ENCODE measurements at regions not wholly inside any gene's neighbourhood (a gene's known extent, or its start where the extent isn't known, plus 50 kb on each side); places are given as distances from the start of the nearest gene placed in this dataset.
"Not testable (repeated sequence)": the region's sequence is repeated elsewhere in the genome, so short reads cannot be mapped to it uniquely, and the experiment has no call there.

DNA sequence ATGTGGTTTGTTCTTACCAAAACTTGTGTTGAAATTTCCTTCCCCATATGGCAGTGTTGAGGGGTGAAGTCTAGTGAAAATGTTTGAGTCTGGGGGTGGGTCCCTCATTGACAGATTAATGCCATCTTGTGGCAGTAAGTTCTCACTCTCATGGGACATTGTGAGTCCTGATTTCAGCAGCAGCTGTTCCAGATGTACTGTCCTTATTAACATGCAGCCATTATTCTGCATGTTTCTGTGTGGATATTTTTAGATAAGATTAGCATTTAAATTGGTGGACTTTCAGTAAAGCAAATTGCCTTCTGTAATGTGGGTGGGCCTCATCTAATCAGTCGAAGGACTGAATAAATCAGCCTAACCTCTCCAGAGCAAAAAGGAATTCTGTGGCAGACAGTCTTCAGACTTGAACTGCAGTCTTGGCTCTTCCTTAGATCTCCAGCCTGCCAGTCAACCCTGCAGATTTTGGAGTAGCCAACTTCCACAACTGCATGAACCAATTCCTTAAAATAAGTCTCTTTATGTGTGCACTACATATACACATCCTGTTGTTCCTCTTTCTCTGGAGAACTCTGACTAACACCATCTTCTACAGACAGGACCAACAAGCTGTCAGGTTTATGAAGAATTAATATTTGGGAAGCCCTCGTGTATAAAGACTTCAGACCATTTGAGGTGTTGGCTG lies 138.7 kb upstream of the ZNF516 start:
- FAIRE-seq, result no peak

DNA sequence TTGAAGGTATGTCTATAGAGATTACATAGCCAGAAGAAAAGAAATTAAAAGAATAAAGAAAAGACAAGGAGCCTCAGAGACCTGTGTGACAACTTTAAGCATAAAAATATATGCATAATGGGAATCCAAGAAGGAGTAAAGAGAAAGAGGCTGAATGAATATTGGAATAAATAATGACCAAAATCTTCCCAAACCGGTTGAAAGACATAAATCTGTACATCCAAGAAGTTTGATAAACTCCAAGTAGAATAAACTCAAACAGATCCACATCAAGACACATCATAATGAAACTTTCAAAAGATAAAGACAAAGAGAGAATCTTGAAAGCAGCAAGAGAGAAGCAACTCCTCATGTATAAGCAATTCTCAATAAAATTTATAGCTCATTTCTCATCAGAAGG lies 132.4 kb upstream of the ZNF516 start:
- no peak for FAIRE-seq

DNA sequence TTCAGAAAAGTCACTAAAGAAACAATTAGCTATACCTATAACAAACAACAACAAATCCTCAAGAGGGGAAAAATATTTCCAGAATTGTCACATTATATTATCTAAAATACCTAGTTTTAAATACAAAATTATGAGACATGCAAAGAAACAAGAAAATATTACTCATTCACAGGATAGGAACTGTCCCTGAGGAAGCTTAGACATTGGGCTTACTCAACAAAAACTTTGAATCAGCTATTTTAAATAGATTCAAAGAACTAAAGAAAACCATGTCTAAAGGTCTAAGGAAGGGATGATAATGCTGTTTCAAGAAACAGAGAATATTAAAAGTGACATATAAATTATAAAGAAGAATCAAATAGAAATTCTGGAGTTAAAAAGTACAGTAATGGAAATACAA lies 131.9 kb upstream of the ZNF516 start:
- no peak for FAIRE-seq

DNA sequence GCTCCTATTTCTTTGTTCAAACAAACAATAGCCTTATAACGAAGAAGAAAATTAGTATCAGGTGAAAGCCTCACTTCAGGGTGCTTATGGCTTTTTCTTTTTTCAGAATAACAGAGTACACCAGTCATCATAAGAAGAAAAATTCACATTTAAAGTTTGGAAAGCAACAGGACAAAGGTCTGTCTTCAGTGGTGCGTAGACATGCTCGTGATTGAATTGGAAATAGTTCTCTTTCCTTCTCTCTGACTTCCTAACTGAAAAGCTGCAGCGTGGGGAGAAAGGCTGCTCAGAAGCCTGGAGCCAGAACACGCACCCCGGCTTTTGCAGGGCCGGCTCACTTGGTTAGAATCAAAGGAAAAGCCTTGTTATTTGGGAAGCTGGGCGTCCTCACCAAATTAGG lies 127.6 kb upstream of the ZNF516 start:
- FAIRE-seq, result no peak

DNA sequence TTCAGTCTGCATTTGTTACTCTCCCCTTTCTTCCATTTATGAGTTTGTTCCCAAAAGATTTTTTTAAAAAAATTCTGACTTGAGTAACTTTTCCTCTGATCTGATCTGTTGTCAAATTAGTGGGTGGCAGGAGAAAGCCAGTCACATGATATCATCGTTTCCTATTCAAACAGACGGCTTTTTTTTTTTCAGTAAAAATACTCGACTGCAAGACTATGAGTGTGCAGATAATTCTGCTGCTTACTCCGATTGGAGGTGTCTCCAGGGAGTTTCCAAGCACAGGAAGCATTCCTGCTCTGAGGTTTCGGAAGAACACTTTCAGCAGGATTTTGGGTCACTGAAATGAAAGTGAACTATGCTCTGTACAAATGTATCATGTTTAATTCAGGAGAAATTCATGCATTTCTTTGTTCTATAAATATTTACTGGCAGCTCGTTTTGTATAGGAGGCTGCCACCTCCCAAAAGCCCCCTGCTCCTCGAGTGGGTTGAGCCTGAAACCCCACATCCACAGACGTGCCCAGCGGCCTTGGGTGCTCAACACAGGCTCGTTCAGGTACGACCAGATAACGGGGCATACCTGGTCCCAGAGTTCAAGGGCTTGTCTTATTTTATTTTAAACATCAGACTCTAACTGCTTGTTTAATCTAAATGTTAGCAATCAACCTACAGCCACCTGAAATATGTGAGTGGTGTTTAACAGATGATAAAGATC lies 126.9 kb upstream of the ZNF516 start:
- FAIRE-seq, result no peak

DNA sequence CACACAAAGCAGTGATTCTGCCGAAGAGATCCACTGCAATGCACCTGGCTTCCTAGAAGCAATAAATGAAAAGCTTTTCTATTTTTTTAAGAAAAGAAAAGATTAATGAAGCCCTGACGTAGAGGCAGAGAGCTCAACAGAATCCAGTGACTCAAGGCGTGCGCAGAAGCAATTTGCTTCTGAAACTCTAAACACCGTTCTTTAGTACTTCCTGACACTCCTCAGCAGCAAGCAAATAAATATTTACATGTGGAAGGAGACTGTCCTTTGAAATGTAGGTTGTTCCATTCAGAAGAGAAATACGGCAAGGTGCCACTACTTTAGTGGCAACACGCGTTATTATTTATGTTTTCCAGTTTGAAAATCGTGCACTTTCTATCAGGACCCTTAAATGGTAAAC lies 126.2 kb upstream of the ZNF516 start:
- FAIRE-seq, result no peak

DNA sequence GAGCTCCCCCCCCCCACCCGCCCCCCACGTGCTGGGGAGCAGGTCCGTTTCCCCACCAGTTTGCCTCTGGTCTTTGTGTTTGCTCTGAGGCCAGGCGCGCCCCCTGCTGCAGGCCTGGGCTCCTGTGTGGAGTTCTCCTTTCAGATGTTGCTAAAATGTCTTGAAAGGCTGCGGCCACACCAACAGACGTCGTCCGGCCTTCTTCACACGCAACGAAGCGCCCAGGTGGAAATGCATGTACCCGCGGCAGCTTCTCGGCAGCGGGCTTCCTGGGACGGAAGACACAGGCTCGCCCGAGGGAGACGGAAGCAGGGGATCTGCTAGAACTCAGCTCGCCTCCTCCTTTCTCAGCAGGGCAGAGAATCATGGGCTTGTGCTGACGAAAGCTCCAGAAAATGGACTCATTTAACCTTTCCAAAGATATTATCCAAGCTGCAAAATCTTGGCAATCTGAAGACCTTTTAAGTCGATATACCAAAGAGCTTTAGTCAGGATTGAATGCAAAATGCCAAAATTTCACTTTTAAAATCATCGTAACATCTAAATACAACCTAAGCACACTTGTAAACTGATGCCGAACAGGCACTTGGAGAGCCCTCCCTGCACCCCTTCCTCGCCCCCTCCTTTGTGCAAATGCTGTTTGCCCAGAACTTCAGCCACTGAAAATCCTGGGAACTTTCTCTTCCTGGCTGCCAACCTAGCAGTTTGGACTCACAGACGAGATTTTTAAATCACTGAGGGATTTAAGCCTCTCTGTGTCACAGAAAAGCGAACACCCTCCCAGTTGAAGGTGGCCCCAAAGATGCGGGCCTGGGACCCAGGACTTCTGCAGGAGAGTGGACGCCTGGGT lies 125.5 kb upstream of the ZNF516 start:
- FAIRE-seq, result no peak

DNA sequence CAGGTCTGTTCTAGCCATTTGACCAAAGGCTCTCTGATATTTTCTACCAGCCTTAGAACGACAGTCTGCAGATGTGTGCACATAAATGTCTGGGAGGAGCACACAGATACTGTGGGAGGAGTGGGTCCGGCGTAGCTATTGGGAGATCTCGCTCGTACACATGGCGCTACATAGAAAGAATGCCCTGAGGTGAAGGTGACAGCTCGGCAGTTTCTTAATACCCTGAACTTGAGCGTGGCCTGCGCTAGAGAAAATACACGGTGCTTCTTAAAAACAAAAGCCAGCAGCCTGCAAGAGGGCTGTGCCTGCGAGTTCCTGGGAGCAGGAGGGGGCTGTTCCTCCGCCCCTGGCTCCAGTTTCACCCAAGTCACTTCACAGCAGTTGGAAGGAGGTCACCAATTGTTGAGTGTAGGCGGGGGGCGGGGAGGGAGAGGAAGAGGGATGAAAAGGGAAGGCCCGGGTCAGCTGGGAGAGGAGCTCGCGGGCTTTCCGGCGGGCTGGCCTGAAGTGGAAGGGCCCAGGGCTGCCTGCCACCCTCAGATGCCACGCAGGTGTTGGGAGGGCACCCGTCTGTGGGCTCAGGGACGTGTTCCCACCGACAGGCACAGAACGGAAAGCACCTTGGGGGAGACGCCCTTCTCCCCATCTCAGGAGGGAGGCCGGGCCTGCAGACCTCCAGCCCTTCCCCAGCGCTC lies 124.7 kb upstream of the ZNF516 start:
- no peak for FAIRE-seq

DNA sequence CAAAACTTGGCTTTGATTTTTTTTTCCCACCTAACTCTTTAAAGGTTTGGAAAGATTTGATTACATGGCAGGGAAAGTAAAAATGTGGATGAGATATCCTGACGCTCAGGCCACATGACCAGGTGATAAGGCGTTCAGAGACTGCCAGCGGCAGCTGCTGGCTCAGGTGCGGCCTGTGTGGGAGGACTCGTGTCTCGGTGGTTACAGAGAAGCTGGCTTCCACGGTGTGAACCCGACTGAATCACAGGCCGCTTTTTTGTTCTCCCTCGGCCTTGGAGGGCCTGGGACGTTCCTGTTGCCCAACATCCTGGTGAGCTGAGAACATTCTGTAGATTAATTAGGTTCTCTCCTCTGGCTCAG lies 124.2 kb upstream of the ZNF516 start:
- no peak for FAIRE-seq

DNA sequence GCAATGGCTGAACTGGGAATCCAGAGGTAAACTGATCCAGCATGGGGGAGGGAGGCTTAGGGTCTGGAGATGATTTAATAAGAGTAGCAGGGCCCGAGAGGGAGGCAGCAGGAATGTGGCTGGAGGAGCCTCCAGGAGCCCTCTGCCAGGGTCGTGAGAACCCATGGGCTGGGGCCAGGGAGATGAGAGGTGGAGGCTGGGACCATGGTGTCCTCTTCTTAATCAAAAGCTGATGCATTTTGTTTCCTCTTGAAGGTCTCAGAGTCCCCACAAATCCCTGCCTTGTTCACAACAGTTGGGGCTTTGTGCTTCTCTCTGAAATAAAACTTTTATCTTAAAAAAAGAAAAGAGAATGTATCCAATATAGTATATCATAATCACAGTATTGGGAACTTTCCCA lies 123.7 kb upstream of the ZNF516 start:
- no peak for FAIRE-seq

DNA sequence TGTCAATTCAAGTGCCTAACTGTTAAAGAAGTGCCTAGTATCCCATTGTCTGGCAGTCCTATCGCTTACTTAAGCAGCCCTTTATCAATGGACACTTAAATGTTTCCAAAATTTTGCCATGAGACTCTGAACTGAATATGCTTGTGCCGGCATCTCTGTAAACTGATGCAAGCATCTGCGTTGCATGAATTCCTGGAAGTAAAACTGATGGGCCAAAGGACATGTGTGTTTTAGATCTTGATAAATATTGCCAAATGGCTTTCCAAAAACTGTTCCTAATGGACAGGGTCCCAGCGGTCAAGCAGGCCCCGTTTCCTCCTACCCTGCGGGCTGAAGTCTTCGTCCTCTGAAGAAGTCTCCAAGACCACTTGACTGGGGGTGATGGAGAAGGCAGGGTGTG lies 121.3 kb upstream of the ZNF516 start:
- FAIRE-seq, result no peak

DNA sequence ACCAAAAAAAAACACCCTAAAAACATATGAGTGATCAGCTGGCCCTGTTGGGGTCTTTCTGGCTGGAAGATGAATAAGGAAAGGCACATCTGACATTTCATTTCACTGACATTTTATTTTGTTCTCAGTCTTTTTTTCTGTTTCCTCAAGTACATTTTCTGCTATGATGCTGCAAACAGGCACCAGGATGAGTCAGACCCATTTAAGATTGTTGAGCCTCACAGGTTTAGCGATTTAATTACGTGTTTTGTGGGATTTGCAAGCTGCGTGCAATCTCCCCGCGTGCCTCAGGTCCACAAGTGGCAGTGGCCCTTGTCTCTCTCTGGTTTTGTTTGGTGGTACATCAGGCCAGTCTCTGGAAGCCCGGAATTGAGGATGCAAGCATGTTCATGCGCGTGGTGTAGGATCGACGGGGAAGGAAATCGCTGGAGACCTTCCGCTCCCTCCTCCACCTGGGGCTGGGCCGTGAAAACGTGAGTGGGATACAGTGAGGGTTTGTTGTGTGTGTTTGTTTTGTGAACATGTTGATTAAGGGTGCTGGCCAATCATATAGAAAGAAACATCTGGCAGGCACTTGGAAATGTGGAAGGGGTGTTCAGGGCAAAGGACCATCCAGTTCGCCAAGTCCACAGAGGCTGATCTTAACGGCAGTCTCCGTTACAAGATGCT lies 120.2 kb upstream of the ZNF516 start:
- FAIRE-seq, result no peak

DNA sequence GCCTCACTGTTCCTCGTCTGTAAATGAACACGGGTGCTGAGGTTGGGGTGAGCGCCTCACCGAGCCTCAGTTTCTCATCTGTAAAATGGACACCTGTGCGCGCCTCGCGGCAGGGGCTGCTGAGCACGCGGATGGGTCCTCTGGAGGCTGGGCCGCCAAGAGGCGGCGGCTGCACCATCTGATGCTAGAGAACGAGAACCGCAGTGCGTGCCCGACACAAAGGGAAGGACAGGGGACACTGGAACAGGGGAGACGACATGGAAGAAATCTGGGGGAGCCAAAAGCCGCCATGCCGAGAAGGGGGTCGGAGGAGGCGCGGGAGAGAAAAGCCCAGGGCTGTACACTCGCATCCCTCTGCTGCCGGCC lies 118.7 kb upstream of the ZNF516 start:
- FAIRE-seq, result no peak

DNA sequence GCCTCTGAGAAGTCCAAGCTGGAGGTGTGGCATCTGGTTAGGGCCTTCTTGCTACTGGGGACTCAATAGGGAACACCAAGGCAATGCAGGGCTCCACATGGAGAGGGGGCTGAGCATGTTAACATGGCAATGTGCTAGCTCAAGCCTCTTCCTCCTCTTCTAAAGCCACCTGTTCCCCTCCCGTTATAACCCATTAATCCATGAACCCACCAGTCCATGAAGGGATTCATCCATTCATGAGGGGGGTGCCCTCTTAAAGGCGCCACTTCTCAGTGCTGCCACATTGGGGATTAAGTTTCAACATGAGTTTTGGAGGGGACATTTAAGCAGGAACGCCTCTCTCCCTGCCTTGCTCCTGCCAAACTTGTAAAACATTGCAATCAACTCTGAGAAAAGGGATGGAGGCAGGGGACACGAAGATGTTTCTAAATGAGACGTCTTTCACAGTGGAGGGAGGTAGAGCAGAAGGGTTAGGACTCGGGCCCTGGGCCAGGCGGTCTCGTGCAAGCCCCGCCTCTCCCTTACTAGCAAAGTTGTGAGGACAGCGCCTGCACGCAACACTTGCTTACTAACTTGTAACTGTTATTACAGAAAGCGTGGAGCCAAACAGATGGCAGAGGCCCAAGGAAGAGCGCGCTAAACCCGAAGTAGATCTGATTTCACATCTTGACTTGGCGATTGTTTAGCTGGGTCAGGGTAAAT lies 118.2 kb upstream of the ZNF516 start:
- no peak for FAIRE-seq

DNA sequence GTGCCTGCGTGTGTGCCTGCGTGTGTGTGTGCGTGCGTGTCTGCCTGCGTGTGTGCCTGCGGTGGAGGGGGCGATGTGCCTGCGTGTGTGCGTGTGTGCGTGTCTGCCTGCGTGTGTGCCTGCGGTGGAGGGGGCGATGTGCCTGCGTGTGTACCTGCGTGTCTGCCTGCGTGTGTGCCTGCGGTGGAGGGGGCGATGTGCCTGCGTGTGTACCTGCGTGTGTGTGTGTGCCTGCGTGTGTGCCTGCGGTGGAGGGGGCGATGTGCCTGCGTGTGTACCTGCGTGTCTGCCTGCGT lies 116.7 kb upstream of the ZNF516 start:
- not testable (repeated sequence) for FAIRE-seq

DNA sequence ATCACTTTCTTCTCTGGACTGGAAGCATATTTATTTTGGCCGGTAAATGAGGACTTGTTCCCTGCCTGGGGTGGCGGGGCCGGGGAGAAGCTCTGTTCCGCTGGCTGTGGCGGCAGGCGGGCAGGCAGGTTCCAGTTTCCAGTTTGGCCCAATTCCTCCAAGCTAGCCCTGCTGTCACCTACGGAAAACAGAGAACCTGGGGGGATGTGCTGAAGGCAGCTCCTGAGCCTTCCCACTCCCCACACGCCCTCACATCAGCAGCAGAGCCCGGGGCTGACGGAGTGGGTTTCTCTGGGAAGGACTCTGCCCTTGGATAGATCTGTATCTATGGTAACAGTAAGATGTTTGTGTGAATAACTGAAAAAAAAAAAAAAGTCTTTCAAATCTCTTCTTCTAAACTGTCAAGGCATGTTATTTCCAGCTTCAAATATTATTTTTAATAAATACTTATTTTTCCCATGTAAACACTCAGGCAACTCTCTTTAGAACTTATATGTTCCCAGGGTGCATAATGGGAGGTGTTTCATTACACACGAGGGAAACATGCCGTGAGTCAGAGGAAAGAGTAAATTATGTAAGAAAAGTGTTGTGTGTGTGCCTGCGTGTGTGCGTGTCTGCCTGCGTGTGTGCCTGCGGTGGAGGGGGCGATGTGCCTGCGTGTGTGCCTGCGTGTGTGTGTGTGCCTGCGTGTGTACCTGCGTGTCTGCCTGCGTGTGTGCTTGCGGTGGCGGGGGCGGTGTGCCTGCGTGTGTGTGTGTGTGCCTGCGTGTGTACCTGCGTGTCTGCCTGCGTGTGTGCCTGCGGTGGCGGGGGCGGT lies 116.1 kb upstream of the ZNF516 start:
- no peak for FAIRE-seq

DNA sequence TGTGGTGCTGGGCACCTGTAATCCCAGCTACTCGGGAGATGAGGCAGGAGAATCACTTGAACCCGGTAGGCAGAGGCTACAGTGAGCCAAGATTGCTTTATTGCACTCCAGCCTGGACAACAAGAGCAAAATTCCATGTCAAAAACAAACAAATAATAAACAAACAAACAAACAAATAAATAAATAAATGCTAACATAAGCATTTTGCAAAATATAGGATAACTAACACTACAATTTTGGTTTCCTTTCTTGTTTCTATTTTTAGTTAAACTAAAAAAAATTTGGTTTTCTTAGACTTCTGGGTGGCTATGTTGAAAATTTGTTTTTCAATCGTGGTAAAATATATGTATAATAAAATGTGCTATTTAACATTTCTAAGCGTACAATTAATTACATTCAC lies 115.0 kb upstream of the ZNF516 start:
- no peak for FAIRE-seq

DNA sequence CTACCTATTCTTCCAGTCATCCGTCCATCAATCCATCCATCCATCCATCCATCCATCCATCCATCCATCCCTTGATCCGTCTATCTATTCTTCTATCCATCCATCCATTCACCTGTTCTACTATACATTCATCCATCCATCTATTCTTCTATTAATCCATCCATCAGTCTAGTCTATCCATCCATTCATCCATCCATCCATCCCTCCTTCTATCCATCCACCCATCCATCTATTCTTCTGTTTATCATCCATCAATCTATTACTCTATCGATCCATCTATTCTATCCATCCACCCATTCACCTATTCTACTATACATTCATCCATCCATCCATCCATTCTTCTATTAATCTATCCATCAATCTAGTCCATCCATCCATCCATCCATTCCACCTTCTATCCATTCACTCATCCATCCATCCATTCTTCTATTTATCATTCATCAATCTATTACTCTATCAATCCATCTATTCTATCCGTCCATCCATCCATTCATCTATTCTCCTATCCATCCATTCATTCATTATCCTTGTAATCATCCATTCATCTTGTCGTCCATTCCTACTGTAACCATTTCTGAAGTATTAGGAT lies 110.4 kb upstream of the ZNF516 start:
- no peak for FAIRE-seq

DNA sequence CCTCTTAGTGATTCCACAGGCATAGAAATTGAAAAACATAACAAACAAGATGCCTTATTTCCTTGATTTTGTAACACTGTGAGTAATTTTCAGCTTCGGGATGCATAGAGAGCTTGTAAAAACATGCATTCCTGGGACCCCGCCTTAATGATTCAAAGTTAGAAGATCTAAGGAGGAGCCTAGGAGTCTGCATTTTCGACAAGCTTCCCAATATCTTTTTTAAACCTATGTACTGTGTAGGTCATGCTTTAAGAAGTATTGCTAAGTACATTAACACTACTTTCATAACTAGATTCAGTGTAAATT lies 109.8 kb upstream of the ZNF516 start:
- FAIRE-seq, result no peak

DNA sequence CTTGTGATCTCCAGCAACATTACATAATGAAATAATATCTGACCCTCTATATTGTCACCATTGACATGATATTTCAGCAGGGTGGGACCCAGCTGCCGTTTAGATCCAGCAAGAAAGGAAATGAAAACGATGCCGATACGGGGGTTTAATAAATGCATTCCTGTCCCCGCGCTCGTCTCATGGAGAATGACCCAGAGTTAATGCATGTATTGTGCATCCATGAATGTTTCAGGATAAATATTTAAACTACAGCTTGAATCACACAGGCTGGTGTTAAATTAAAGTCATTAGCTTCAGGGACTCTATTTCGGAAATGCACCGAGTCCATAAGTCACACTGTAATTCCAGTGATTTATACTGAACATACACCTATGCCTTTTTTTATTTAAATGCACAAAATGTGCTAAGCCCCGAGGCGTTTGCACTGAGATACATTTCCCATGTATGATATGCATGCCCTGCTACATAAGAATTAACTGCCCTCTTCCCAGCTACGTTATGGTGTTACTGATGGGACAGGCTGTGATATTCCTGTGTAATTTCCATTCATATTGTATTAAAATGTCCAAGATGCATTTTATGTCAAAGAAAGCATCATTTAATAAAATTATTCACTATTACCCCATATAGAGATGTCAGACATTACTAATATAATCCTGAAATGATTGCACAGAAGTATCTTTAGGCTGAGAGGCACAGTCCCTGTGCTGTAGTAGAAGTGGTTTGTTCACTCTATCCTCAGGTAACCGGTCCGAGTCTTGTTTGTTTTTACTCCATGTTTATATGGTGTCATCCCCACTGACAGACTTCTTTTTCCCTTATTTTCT lies 109.3 kb upstream of the ZNF516 start:
- no peak for FAIRE-seq

DNA sequence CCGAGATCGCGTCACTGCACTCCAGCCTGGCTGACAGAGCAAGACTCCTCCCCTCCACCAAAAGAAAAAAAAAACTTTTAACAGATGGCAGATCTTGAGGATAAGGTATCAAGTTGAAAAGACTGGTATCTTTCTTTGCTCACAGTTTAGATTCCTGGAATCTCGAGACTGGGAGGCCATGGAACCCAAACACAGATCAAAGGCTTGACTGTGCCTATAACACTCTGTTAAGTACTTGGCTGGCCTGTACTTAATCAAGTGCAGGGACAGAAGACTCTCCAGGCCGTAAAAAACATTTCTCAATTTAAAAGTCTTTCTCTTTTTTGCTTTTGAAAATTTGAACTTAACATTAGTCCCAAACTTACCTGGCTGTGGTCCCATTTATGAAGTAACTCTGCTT lies 107.1 kb upstream of the ZNF516 start:
- no peak for FAIRE-seq

Measured in TTC549 (cell line).